ENCODE measurements at regions not wholly inside any gene's neighbourhood (a gene's known extent, or its start where the extent isn't known, plus 50 kb on each side); places are given as distances from the start of the nearest gene placed in this dataset.
"Not testable (repeated sequence)": the region's sequence is repeated elsewhere in the genome, so short reads cannot be mapped to it uniquely, and the experiment has no call there.

- DNase-seq: no peak
Measured at GRCh38 chr6:74573613-74574012, 632.2 kb downstream of the COL12A1 start.

GRCh38 chr6:74570044-74570443 lies 635.8 kb downstream of the COL12A1 start:
- no peak for DNase-seq

- DNase-seq: no peak
Measured at GRCh38 chr6:74568861-74569260, 637.0 kb downstream of the COL12A1 start.

GRCh38 chr6:74567923-74568290 lies 637.9 kb downstream of the COL12A1 start:
- DNase-seq: not testable (repeated sequence)

- no peak for DNase-seq
Measured at GRCh38 chr6:74567281-74567922, 638.5 kb downstream of the COL12A1 start.

- no peak for DNase-seq
Measured at GRCh38 chr6:74557236-74557635, 648.6 kb downstream of the COL12A1 start.

- DNase-seq: no peak
Measured at GRCh38 chr6:74554041-74554440, 651.8 kb downstream of the COL12A1 start.

- DNase-seq: no peak
Measured at GRCh38 chr6:74551896-74552295, 654.0 kb downstream of the COL12A1 start.

- no peak for DNase-seq
Measured at GRCh38 chr6:74550821-74551220, 655.0 kb downstream of the COL12A1 start.

- no peak for DNase-seq
Measured at GRCh38 chr6:74549746-74550145, 656.1 kb downstream of the COL12A1 start.

GRCh38 chr6:74534465-74535211 lies 671.2 kb downstream of the COL12A1 start:
- no peak for DNase-seq

GRCh38 chr6:74519163-74519562 lies 686.7 kb downstream of the COL12A1 start:
- DNase-seq: no peak

GRCh38 chr6:74518035-74518434 lies 687.8 kb downstream of the COL12A1 start:
- DNase-seq: no peak

- DNase-seq: no peak
Measured at GRCh38 chr6:74510878-74511277, 695.0 kb downstream of the COL12A1 start.

- DNase-seq: no peak
Measured at GRCh38 chr6:74507649-74508048, 698.2 kb downstream of the COL12A1 start.

- DNase-seq: no peak
Measured at GRCh38 chr6:74505391-74505790, 700.5 kb downstream of the COL12A1 start.

GRCh38 chr6:74504941-74505340 lies 700.9 kb downstream of the COL12A1 start:
- DNase-seq: no peak

- no peak for DNase-seq
Measured at GRCh38 chr6:74492587-74492986, 713.3 kb downstream of the COL12A1 start.

- DNase-seq: no peak
Measured at GRCh38 chr6:74491844-74492374, 713.9 kb downstream of the COL12A1 start.

GRCh38 chr6:74488726-74489125 lies 717.1 kb downstream of the COL12A1 start:
- DNase-seq: not testable (repeated sequence)

- DNase-seq: no peak
Measured at GRCh38 chr6:74482180-74482579, 723.7 kb downstream of the COL12A1 start.

GRCh38 chr6:74480561-74480960 lies 725.3 kb downstream of the COL12A1 start:
- DNase-seq: no peak

- DNase-seq: no peak
Measured at GRCh38 chr6:74479960-74480359, 725.9 kb downstream of the COL12A1 start.

GRCh38 chr6:74479420-74479819 lies 726.4 kb downstream of the COL12A1 start:
- no peak for DNase-seq

Measured in inflammatory macrophage treated with lipopolysaccharide for 1 hour (primary cell).